ENCODE measurements at regions not wholly inside any gene's neighbourhood (a gene's known extent, or its start where the extent isn't known, plus 50 kb on each side); places are given as distances from the start of the nearest gene placed in this dataset.

DNA sequence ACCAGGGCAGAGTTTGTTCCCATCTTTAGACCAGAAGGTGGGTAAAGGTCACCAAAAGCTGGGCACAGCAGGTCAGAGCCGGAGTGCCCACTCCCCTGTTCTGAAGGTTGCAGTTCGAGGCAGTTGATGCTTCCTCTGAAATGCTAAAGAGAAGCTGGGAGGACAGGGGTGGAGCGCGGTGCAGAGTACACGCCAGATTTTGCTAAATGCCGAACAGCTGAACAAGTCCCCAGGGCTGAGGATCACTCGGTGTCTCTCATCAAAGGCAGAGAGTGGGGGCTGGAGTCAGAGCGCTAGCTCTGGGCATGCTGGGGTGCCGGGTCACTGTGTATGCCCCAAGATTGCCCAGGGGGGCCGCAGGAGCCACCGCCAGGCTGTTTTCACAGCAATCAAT, 197.0 kb downstream of the BCOR start:
- TF ChIP-seq, protein P1, sequence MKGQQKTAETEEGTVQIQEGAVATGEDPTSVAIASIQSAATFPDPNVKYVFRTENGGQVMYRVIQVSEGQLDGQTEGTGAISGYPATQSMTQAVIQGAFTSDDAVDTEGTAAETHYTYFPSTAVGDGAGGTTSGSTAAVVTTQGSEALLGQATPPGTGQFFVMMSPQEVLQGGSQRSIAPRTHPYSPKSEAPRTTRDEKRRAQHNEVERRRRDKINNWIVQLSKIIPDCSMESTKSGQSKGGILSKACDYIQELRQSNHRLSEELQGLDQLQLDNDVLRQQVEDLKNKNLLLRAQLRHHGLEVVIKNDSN (IDR thresholded peaks at IDR 0.05): no peak
- TF ChIP-seq EP300 (IDR thresholded peaks at IDR 0.05; ENCODE audit: borderline replicate concordance): no peak
- no peak for TF ChIP-seq TEAD4 (IDR thresholded peaks at IDR 0.05)
- TF ChIP-seq NFIC (IDR thresholded peaks at IDR 0.05): no peak
- no peak for TF ChIP-seq ZBTB7A (IDR thresholded peaks at IDR 0.05; ENCODE audit: low read depth)
- TF ChIP-seq EGR1 (IDR thresholded peaks at IDR 0.05): no peak
- TF ChIP-seq RAD21 (IDR thresholded peaks at IDR 0.05; ENCODE audit: low read depth): no peak
- TF ChIP-seq, protein P2, sequence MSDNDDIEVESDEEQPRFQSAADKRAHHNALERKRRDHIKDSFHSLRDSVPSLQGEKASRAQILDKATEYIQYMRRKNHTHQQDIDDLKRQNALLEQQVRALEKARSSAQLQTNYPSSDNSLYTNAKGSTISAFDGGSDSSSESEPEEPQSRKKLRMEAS (IDR thresholded peaks at IDR 0.05): no peak
- TF ChIP-seq CREB1 (IDR thresholded peaks at IDR 0.05; ENCODE audit: low read depth): no peak
- TF ChIP-seq FOXM1 (IDR thresholded peaks at IDR 0.05; ENCODE audit: borderline replicate concordance, low read depth): no peak
- TF ChIP-seq TAF1 (IDR thresholded peaks at IDR 0.05; ENCODE audit: low read depth): no peak

DNA sequence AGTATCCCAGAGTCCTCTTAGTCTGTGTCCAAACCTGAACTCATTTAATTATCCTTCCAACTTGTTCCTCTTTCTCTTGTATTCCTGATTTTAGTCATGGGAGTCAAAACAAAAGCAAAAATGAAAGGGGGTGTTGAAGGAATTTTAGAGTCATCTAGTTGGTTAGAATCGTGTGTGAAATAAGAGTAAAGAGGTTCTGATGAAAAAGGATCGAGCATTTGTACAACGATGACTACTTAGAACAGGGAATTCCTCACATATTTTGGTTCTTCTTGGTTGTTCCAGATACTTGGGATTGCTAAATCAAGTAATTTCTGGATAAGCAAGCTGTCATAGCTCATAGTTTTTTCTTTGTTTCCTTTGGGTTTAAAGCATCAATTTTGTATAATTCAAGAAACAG, 194.4 kb downstream of the BCOR start:
- TF ChIP-seq FOXM1 (IDR thresholded peaks at IDR 0.05; ENCODE audit: borderline replicate concordance, low read depth): no peak

DNA sequence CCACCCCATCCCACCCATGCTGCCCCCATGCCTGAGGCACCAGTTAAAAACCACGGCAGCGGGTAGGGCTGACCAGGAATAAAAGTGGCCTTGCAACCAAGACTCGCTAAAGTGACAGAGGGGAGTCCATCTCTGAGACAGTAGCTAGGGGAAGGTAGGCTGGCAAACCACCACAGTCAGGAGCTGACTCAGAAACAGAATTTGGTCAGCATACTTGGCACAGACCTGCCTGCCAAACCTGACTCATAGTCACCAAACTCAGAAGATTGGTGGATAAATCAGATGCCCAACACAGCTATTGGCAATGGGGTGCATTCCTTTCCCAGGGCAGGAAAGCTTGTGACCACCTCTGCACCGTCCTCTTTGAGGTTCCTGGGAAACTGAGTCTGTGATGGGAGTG, 193.8 kb downstream of the BCOR start:
- TF ChIP-seq CEBPB (IDR thresholded peaks at IDR 0.05) (no peak), NFIC (IDR thresholded peaks at IDR 0.05) (no peak), FOXM1 (IDR thresholded peaks at IDR 0.05; ENCODE audit: borderline replicate concordance, low read depth) (no peak), ZBTB7A (IDR thresholded peaks at IDR 0.05; ENCODE audit: low read depth) (no peak), YY1 (IDR thresholded peaks at IDR 0.05; ENCODE audit: low read depth) (no peak)

DNA sequence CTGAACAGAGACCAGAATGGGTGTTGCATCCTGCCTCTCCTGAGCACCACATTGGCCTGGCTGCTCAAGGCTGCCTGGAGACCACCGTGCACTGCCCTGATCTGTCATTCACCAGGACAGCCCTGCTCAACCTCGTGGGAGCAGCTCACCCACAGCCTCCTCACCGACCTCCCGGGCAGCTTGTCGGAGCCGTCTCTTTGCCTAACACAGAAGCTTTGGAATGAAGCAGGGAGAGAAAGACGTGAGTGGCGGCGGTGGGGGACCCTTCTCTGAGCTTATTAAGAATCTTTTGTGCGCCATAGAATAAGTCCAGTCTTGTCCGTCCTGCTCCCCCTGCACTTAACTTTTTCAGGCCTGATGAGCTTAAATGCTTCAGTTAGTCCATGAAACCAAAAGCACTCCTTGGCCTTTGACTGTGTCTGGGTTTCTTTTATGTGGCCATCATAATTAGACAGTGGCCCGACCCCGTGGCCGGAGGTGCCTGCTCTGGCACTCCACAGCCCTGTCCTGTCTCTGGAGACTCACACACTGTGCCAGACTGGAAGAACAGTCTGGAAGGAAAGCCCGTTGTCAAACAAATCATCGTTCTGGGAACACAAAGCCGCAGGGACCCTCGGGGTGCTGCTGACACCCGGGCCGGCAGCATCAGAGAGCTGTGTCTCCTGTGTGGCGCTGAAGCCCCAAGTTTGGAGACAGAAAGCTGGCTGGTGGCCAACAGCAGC, 192.8 kb downstream of the BCOR start:
- no peak for TF ChIP-seq ZBTB7A (IDR thresholded peaks at IDR 0.05; ENCODE audit: low read depth)
- TF ChIP-seq FOXM1 (IDR thresholded peaks at IDR 0.05; ENCODE audit: borderline replicate concordance, low read depth): no peak
- no peak for TF ChIP-seq EP300 (IDR thresholded peaks at IDR 0.05; ENCODE audit: borderline replicate concordance)
- TF ChIP-seq, protein P3, sequence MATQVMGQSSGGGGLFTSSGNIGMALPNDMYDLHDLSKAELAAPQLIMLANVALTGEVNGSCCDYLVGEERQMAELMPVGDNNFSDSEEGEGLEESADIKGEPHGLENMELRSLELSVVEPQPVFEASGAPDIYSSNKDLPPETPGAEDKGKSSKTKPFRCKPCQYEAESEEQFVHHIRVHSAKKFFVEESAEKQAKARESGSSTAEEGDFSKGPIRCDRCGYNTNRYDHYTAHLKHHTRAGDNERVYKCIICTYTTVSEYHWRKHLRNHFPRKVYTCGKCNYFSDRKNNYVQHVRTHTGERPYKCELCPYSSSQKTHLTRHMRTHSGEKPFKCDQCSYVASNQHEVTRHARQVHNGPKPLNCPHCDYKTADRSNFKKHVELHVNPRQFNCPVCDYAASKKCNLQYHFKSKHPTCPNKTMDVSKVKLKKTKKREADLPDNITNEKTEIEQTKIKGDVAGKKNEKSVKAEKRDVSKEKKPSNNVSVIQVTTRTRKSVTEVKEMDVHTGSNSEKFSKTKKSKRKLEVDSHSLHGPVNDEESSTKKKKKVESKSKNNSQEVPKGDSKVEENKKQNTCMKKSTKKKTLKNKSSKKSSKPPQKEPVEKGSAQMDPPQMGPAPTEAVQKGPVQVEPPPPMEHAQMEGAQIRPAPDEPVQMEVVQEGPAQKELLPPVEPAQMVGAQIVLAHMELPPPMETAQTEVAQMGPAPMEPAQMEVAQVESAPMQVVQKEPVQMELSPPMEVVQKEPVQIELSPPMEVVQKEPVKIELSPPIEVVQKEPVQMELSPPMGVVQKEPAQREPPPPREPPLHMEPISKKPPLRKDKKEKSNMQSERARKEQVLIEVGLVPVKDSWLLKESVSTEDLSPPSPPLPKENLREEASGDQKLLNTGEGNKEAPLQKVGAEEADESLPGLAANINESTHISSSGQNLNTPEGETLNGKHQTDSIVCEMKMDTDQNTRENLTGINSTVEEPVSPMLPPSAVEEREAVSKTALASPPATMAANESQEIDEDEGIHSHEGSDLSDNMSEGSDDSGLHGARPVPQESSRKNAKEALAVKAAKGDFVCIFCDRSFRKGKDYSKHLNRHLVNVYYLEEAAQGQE (IDR thresholded peaks at IDR 0.05; ENCODE audit: low read depth): no peak
- TF ChIP-seq EGR1 (IDR thresholded peaks at IDR 0.05): no peak
- no peak for TF ChIP-seq TEAD4 (IDR thresholded peaks at IDR 0.05)
- no peak for TF ChIP-seq CREB1 (IDR thresholded peaks at IDR 0.05; ENCODE audit: low read depth)
- TF ChIP-seq TCF12 (IDR thresholded peaks at IDR 0.05; ENCODE audit: low read depth): no peak
- TF ChIP-seq CEBPB (IDR thresholded peaks at IDR 0.05): no peak
- no peak for TF ChIP-seq NFIC (IDR thresholded peaks at IDR 0.05)
- TF ChIP-seq, protein P1 (IDR thresholded peaks at IDR 0.05): no peak
- TF ChIP-seq, protein P2 (IDR thresholded peaks at IDR 0.05): no peak
- TF ChIP-seq RAD21 (IDR thresholded peaks at IDR 0.05; ENCODE audit: low read depth): no peak
- TF ChIP-seq YY1 (IDR thresholded peaks at IDR 0.05; ENCODE audit: low read depth): no peak
- TF ChIP-seq TAF1 (IDR thresholded peaks at IDR 0.05; ENCODE audit: low read depth): no peak

DNA sequence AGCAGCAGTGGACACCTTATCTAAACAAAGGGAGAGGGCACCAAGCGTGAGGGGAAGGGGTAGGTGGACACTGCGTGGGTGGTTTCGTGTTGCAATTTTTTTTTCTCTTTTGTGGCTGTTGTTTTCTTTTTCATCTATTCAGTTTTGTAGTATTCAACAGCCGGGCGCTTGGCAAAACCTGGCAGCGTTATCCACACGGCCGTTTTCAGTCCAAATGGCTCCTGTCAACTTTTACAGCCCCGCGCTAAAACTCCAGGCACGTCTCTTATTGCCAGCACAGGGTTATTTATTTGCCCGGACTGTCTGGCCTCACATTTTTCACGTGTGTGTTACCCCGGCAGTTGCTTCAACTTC, 192.2 kb downstream of the BCOR start:
- TF ChIP-seq NFIC (IDR thresholded peaks at IDR 0.05) (no peak), EGR1 (IDR thresholded peaks at IDR 0.05) (0 out of 2 replicates have a peak, but pooled peaks have one; percentile 18), ZBTB7A (IDR thresholded peaks at IDR 0.05; ENCODE audit: low read depth) (no peak)

DNA sequence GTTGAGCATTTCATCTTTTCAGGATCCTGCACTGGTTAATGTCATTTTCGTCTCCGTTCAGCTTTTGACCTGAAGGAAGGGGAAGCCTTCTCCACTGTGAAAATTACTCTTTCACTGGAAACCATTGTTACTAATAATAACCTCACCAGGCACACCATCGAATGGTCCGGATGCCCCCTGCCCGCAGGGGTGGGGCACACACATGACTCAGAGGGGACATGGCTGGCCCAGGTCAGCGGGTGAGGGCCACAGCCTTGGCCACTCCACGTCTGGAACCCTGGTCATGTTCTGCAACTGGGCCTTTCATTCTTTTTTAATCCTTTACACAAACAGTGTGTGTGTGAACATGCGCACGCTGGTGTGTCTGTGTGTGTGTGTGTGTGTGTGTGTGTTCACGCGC, 191.8 kb downstream of the BCOR start:
- no peak for TF ChIP-seq NFIC (IDR thresholded peaks at IDR 0.05)
- no peak for TF ChIP-seq EGR1 (IDR thresholded peaks at IDR 0.05)
- TF ChIP-seq FOXM1 (IDR thresholded peaks at IDR 0.05; ENCODE audit: borderline replicate concordance, low read depth): no peak
- no peak for TF ChIP-seq TAF1 (IDR thresholded peaks at IDR 0.05; ENCODE audit: low read depth)
- TF ChIP-seq CREB1 (IDR thresholded peaks at IDR 0.05; ENCODE audit: low read depth): no peak
- no peak for TF ChIP-seq YY1 (IDR thresholded peaks at IDR 0.05; ENCODE audit: low read depth)
- TF ChIP-seq EP300 (IDR thresholded peaks at IDR 0.05; ENCODE audit: borderline replicate concordance): no peak
- TF ChIP-seq, protein P2 (IDR thresholded peaks at IDR 0.05): no peak
- TF ChIP-seq RAD21 (IDR thresholded peaks at IDR 0.05; ENCODE audit: low read depth): no peak
- TF ChIP-seq, protein P3 (IDR thresholded peaks at IDR 0.05; ENCODE audit: low read depth): no peak
- TF ChIP-seq, protein P1 (IDR thresholded peaks at IDR 0.05): no peak
- TF ChIP-seq TCF12 (IDR thresholded peaks at IDR 0.05; ENCODE audit: low read depth): no peak
- TF ChIP-seq TEAD4 (IDR thresholded peaks at IDR 0.05): no peak
- TF ChIP-seq ZBTB7A (IDR thresholded peaks at IDR 0.05; ENCODE audit: low read depth): no peak
- no peak for TF ChIP-seq CEBPB (IDR thresholded peaks at IDR 0.05)

All from Ishikawa (cell line).